Sciatic nerve (tissue), 2 donors: ENCODE measurements at regions not wholly inside any gene's neighbourhood (a gene's known extent, or its start where the extent isn't known, plus 50 kb on each side); places are given as distances from the start of the nearest gene placed in this dataset.
"Not testable (repeated sequence)": the region's sequence is repeated elsewhere in the genome, so short reads cannot be mapped to it uniquely, and the experiment has no call there.

Experiments used
- ATAC-seq: fragments of 200-7000 bp; cut with Tn5 transposase; one replicate; pipeline ENCODE4 v1.9.1; 2020; ENCODE audit warnings: mild to moderate bottlenecking, moderate library complexity
- DNase-seq: peaks from one replicate; pipeline ENCODE4 v3.0.0-alpha.2; 2020; ENCODE audit warnings: low spot score
- intact Hi-C: fragments of 100-400 bp; cut with DNase I; formaldehyde crosslinking; loops from one replicate; pipeline ENCODE4 v1.14.2; 2022
- donor health status: DM: no; HTN: no; CAD: no.
- donor health status: DM: no; HTN: no; CAD: no.

DNA sequence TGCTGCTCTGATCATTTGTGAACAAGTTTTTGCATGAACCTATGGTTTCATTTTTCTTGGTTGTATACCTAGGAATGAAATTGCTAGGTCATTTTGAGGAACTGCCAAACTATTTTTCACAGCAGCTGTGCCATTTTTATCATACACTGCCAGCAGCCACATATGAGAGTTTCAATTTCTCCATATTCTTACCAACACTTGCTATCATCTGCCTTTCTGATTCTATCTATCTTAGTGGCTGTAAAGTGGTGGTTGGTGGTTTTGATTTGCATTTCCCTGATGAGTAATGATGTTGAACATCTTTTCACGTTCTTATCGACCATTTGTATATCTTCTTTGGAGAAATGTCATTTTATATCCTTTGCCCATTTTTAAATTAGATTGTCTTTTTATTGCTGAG, 146.1 kb downstream of the C12orf75 start:
- DNase-seq (no peak), ATAC-seq (no peak)
- intact Hi-C loops: no loop called here

DNA sequence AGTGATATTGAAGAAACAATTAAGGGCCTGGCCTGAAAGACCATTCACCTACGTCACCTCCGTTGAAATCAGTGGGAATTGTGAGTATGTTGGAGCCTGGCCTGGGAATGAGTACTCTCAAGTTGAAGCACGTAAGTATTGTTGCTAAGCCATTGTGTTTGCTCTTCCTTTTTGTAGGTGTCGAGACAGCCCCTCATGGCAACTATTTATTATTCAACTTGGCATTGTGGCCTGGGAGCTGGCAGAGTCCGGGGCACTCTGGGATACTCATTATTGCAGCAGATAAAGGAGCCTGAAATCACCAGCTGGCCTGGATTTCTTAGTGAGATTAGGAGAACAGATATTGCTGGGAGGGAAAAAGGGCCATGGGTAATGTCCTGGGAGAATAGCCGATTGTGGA, 147.4 kb downstream of the C12orf75 start:
- no peak for DNase-seq

DNA sequence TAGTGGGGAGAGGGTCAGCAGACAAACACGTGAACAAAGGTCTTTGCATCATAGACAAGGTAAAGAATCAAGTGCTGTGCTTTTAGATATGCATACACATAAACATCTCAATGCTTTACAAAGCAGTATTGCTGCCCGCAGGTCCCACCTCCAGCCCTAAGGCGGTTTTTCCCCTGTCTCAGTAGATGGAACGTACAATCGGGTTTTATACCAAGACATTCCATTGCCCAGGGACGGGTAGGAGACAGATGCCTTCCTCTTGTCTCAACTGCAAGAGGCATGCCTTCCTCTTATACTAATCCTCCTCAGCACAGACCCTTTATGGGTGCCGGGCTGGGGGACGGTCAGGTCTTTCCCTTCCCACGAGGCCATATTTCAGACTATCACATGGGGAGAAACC, 148.3 kb downstream of the C12orf75 start:
- intact Hi-C loops, ATAC-seq, DNase-seq: not testable (repeated sequence)

More for the DNA sequence above, 147.4 kb downstream of the C12orf75 start:
- no peak for ATAC-seq
- intact Hi-C loops: no loop called here

DNA sequence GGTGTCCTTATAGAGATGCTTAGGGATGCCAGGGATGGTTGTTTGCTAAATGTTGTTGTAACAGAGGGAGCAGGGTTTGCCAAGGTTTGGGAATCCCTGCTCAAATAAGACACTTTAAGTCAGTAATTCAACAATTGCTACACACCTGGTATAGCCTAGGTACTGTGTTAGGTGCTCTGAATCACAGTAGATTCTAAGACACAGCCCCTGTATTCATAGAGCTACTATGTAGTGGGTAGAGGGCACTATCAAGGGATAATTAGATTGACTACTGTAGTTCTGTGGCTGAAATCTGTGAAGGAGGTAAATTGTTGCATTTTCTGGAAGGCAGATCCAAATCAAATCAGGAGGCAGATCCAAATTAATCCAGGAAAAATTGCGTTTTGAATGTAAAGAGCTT, 149.2 kb downstream of the C12orf75 start:
- DNase-seq: no peak
- intact Hi-C loops: no loop called here
- no peak for ATAC-seq

DNA sequence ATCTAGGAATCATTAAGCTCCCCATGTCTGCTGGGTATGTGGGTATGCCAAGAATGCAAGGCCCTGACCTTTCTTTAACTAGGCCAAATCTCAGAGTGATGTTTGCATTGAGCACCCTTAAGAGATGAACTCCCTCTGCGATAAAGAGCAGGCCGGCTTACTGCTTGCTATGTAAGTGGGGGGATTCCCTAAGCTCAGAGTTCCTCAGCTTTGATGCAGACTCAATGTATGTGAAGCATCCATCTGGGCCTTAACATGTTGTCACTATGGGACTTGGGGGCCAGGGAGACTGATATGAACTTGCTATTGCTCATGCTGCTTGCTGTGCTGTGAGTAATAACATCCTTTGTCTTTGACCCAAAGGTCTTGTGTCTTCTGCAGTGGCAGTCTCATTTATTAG, 149.7 kb downstream of the C12orf75 start:
- no peak for DNase-seq
- intact Hi-C loops: no loop called here
- ATAC-seq: no peak

GRCh38 chr12:105481392-105482300, 151.2 kb downstream of the C12orf75 start:
- intact Hi-C loops: no loop called here
- DNase-seq (no peak), ATAC-seq (no peak)

DNA sequence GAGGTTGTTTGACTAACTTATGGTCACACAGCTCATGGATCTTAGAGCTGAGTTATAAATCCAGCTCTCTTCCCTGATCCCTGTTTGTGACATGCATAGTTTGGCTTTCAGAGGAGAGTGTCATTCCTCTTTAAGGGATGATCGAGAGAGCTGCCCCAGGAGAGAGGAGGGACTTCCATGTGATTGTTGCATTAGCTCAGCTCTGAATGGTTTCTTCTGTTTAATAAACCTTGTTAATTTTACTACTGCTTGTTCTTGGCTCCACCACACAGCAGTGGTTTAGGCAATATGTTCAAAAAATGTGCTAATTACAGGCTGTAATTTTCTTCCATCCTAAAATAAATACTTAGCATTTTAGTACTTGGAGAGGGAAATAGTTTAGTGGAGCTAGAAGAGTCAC, 152.5 kb downstream of the C12orf75 start:
- intact Hi-C loops: no loop called here
- DNase-seq: no peak
- no peak for ATAC-seq

DNA sequence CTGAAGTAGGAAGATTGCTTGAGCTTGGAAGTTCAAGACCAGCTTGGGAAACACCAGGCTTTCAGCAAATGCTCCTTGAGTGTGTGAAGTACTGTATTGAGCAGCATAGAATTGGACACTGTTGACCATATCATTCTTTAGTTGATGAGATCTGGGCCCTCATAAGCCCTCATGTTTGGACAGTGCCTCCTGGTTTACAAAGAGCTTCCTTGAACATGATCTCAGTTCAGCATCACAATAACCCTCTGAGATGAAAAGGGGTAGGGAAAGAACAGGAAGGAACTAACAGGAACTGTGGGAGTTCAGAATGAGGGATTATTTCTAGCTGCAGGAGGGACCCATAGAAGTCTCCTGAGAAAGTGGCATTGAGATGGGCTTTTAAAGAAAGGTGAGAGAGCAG, 153.2 kb downstream of the C12orf75 start:
- intact Hi-C loops: no loop called here
- ATAC-seq (no peak), DNase-seq (no peak)

DNA sequence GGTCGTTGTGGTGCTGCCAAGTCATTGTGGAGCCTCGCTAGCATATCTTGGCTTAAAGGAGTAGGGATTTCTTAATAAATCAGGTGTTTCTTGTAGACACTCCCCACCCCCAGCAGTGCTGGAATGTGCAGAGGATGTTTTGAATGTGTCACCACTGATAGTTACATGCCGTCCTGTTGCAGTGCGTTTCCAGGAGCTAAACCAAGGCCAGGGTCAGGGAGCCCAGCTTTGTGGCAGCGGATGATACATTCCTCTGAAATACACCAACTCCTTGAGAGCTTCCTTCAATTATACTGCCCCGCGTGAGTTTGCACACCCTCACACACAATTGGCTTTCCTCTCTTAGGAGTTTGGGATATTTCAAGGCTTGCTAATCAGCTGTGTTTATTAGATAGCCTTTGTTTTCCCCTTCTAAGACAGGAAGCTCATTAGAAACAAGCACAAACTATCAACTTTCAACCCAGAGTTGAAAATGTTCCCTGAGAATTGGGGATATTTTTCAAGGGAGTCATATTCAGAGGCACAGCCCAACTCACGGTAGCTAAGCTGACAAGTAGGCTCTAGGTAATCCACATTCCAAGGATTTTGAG, 154.9 kb downstream of the C12orf75 start:
- no peak for DNase-seq
- intact Hi-C loops: no loop called here
- no peak for ATAC-seq

- ATAC-seq (no peak), DNase-seq (no peak)
- intact Hi-C loops: no loop called here
These were observed 155.4 kb downstream of the C12orf75 start for GRCh38 chr12:105485921-105486320.

DNA sequence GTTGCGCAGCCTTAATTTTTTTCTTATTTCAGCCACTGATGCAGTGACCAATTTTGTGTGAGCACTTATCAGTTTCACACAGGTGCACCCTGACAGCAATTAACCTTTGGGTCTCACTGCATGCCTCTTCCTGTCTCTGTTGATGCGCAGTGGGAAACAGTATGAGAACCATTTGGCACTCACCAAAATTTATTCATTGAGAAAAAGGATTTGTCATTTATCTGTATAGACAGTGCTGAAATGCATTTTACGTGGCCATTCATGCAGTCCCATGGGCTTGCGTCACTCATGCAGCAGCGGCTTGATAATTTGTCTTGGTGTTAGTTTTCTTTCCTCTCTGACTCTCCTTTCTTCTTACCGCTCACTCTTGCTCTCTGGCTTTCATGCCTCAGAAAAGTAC, 157.5 kb downstream of the C12orf75 start:
- intact Hi-C loops: no loop called here
- no peak for ATAC-seq
- DNase-seq: no peak

DNA sequence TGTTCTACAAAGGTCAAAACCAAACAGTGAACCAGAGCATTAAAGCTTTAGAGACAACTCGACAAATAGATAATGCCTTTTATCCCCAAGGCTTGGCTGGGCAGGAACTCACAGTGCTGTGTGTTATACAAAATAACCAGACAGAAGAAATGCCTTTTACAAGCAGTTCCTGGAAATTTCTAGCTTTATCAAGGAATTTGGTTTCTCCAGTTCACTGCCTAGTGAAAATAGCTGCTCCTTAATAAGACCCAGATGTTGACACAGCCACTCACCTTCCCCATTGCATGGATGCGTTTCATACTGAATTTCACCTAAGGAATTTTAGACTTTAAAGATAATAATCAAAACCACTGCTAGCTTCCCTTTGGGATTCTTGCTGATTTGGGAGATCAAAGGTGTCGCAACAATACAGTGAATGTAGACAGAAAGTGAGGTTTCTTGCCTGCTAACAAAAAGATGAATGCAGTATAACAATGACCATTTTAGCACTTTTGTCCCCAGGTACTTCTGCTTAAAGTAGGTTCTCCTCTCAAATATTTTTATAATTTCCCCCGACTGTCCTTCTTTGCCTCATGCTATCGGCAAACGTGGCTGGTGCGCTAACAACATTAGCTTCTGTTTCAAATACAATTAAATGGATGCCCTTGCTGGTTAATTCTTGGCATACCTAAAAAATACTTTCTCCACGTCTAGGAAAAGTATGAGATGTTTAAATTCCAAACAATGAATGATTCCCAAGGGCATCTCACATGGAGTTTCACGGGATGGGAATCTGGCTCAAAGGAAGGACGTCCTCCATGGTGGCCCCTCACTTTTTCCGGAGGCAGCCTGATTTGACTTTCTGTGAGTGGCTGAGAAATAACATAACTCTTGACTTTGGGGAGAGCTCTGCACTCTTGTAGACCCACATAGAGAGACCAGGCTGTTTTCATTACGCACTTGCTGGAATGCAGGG, 162.4 kb downstream of the C12orf75 start:
- intact Hi-C loops: no loop called here
- DNase-seq: no peak
- no peak for ATAC-seq

DNA sequence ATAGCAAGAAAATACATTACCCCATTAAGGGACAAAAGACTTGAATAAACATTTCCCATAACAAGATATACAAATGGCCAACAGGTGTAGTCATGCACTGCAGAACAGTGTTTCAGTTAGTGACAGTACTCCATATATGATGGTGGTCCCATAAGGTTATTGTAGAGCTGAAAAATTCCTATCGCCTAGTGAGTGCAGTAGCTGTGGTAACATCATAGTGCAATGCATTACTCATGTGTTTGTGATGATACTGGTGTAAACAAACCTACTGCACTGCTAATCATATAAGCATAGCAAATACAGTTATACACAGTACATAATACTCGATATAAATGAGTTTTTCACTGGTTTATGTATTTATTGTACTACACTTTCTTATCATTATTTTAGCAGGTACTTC, 168.7 kb downstream of the C12orf75 start:
- ATAC-seq: no peak
- DNase-seq: no peak
- intact Hi-C loops: no loop called here

- ATAC-seq, DNase-seq, intact Hi-C loops: not testable (repeated sequence)
These were observed 170.2 kb downstream of the C12orf75 start for GRCh38 chr12:105500676-105501075.

- no peak for ATAC-seq
- no peak for DNase-seq
- intact Hi-C loops: no loop called here
These were observed 172.0 kb downstream of the C12orf75 start for GRCh38 chr12:105502426-105502930.

DNA sequence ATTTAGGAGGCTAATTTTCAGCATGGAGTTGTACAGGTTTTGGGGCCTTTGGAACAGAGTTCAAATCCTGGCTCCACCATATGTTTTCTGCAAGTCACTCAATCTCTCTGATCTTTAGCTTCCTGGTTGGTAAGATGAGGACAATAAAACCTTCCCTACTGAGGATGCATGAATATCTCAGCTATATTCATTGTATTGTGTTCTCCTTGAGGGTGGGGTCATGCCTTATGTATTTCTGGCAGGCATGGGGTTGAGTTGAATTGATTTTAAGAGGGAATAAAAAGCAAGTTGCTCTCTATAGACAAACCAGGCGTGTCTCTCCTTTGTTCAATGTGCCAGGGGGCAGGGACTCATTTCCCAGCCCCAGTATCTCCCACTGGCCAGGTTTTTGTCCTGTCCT, 173.1 kb downstream of the C12orf75 start:
- no peak for ATAC-seq
- intact Hi-C loops: no loop called here
- DNase-seq: no peak

DNA sequence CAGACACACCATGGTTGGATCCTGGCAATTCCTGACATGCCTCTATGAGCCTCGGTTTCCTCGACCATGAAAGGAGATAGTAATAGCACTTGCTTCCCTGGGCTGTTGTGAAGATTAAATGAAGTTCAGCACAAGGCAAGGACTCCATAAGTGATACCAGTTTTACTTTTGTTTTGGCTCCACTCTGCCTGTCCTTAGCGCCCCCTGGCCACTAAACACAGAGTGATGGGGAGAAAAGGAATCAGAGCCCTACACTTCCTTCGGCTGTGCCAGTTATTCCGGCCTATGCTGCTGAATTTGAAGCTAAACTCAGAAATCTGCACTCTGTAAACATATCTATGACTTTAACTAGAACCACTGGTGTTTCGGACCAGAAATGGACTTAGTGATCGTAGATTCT, 173.8 kb downstream of the C12orf75 start:
- intact Hi-C loops: no loop called here
- ATAC-seq (no peak), DNase-seq (no peak)

GRCh38 chr12:105506678-105507310, 176.3 kb downstream of the C12orf75 start:
- intact Hi-C loops: no loop called here
- DNase-seq (no peak), ATAC-seq (no peak)
